GM18873 (cell line): ENCODE measurements at regions not wholly inside any gene's neighbourhood (a gene's known extent, or its start where the extent isn't known, plus 50 kb on each side); places are given as distances from the start of the nearest gene placed in this dataset.
"Not testable (repeated sequence)": the region's sequence is repeated elsewhere in the genome, so short reads cannot be mapped to it uniquely, and the experiment has no call there.

Experiments used
- ATAC-seq: cut with Tn5 transposase; IDR thresholded peaks from one replicate; pipeline ENCODE4 v1.9.1; 2021; ENCODE audit warnings: mild to moderate bottlenecking, moderate library complexity, moderate number of reproducible peaks; ENCODE audit not compliant: unreplicated experiment, low FRiP score

DNA sequence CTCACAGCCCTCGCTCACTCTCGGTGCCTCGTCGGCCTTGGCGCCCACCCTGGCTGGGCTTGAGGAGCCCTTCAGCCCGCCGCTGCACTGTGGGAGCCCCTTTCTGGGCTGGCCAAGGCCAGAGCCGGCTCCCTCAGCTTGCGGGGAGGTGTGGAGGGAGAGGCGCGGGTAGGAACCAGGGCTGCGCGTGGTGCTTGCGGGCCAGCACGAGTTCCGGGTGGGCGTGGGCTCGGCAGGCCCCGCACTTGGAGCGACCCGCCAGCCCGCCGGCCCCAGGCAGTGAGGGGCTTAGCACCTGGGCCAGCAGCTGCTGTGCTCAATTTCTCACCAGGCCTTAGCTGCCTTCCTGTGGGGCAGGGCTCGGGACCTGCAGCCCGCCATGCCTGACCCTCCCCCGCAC lies 202.4 kb upstream of the PRSS16 start:
- ATAC-seq: not testable (repeated sequence)

DNA sequence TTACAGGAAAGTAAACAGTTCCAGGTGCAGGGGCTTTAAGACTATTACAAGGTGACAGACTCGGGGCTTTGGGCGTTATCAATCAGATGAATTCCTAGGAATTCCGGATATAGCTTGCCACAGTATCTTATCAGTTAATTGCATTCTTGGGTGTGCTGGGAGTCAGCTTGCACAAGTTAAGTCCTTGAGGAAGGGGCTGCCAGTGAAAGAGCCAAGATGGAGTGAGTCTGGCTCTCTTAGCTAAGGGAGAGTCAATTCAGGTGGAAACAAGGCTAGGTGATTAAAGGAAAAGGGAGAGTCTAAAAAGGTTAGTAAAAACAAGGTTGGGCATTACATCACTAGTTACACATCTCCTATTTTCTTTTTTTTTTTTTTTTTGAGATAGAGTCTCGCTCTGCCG lies 199.8 kb upstream of the PRSS16 start:
- ATAC-seq: not testable (repeated sequence)

DNA sequence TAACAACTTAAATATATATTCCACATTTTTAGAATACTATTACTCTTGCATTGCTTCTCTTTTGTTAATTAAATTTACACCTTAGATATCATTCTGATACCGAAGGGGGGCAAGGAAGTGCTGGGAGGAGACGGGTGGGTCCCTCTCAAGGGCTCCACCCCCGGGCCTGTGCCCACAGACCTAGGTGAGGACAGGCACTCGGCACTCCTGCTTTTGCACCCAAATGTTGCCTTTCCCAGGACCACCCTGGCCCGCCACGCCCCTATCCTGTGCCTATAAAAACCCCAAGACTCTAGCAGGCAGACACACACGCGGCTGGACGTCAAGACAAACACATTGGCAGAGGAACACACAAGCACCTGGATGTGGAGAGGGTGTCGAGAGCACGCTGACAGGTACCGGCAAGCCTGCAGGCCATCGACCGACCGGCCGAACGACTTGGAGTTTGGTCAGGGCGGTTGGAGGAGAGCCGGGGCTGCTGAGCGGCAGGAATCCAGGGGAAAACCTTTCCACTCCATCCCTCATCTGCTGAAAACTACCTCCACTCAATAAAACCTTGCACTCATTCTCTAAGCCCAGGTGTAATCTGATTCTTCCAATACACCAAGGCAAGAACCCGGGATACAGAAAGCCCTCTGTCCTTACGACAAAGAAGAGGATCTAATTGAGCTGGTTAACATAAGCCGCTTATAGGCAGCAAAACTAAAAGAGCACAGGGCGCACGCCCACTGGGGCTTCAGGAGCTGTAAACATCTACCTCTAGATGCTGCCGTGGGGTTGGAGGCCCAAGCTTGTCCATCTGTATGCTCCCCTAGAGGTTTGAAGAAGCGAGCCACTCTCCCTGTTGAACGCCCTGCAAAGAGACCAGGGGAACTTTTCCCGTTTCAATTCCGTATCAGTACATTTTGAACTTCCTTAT lies 197.4 kb upstream of the PRSS16 start:
- no peak for ATAC-seq

DNA sequence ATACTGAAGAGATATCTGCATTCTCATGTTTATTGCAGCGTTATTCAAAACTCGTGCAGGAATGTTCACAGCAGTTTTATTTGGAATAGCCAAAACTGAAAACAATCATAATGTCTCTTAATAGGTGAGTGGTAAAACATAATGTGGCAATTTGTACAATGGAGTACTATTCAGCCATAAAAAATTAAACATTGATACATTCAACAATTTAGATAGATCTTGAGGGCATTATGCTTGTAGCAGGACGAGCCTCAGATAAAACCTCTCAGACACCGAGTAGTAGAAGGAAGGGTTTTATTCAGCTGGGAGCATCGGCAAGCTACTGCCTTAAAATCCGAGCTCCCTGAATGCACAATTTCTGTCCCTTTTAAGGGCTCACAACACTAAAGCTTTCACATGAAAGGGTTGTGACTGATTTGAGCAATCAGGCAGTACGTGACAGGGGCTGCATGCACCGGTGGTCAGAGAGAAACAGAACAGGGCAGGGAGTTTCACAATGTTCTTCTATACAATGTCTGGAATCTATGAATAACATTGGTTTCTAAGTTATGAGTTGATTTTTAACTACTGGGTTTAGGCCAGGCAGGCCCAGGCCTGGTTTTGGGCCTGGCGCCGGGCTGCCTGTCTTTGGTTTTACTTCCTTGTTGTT lies 195.3 kb upstream of the PRSS16 start:
- ATAC-seq: not testable (repeated sequence)

DNA sequence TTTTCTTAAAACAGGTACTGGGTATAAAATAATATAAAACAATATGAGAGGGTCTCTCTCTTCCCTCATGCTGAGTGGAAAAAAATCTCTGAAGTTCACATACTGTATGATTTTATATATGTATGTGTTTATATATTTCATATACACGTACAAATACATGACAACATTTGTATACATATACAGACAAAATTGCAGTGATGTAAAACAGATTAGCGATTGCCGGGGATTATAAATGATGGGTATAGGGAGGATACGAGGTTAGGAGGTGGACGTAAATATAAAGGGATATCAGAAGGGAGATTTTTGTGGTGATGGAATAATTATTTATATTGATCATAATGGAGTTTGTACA lies 194.8 kb upstream of the PRSS16 start:
- ATAC-seq: no peak

DNA sequence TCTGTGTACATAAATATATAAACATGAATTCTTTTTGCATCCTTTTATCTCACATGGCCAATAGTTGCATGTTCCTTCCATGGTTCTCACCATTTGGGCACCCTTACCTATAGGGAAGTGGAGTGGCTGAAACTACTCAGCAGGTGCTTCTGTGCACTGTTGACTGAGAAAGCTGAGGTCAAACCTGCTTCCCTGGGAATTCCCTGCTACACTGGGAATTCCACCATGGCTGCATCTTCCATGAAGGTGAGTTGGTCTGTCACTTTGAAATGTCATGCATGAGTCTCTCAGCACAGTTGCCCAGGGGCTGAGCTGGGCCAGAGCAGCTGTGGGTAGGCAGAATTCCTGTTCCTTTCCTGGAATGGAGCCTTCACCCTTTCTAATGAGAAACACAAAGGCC lies 193.8 kb upstream of the PRSS16 start:
- no peak for ATAC-seq

DNA sequence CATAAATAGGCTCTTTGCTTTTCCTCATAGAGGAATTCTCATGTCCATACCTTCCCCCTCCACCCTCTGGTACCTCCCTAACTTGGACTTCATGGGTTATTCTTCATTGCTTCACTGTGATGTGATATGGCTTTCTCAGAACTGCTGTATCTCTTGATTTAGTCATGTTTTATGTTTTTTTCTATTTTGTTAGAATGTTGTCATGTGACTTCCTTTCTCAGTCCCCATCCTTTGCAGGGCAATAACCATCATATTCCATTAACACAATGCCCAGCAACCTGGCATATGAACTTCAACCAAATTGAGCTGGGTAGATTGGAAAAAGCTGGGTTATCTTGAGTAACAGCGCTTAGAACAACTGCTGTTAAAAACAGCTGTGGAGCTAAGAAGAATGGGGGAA lies 190.9 kb upstream of the PRSS16 start:
- ATAC-seq: no peak

DNA sequence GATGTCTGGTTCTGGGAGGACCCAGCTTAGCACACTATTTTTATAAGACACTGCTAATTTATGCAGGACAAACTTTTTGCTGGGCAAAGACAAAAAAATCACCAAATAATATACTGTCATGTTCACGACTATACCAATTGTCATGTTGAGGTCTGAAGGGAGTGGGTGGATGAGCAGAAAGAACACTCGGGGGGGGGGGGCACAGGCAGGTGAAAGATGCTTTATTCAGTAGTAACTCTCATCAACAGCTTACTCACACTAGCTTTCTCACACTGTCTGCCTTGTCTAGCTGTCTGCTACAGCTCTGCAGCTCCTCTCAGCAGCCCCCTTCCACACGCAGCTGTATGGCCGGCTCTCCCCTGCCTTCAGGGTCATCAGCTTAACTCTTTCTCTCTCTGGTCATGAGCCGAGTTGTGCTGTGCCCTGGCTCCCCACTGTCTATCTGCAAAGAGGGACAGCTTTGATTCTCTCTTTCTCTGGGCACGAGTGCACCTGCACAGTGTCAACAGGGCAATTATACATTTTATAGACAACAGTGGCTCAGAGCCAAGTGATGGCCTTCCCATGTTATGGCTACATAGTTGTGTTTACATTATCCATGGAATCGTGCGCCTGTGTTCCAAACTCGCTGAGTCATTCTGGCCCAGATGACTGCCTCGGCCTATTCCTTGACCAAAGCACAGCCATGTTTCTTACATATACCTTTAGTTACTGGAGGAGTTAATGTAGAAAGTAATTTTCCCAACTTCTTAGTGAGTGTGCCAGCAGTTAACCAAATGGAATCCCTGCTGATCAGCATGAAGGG lies 187.7 kb upstream of the PRSS16 start:
- ATAC-seq: no peak

DNA sequence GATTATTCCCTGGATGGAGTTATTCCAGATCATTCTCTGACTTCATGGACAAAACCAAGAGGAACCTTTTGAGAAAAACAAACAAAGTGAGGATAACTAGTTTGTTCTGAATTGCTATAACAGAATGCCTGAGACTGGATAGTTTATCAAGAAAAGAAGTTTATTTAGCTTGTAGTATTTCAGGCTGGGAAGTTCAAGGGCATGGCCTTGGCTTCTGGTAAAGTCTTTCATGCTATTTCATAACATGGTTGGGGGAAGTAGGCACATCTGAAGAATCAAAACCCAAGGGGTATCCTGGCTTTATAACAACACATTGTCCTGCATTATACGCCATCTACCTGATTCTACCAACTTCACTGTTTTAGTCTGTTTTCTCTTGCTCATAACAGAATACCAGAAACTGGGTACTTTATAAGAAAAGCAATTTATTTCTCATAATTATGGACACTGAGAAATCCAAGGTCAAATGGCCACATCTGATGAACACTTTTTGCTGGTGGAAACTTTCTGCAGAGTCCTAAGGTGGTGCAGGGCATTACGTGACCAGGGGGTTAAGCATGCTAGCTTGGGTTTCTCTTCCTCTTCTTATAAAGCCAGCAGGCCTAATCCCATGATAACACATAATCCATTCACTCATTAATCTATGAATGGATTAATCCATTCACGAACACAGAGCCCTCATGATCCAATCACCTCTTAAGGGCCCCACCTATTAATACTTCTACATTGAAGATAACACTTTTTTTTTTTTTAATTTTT lies 186.1 kb upstream of the PRSS16 start:
- ATAC-seq: no peak

DNA sequence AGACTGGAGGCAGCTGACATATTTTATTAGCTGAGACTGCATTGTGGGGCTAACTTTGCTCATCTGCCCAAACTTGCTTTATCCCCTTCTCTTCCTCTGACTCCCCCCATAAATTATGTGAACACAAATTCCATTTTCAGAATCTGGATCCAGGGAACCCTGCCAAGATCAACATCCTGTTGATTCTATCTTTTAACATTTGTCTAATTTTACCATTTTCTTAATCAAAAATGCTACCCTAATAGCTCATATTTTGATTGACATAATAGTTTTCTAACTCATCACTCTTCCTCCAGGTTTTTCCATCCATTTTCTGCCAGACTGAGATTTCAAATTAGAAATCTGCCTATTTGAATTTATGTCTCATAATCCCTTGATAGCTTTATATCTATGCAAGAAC lies 184.7 kb upstream of the PRSS16 start:
- ATAC-seq: no peak

DNA sequence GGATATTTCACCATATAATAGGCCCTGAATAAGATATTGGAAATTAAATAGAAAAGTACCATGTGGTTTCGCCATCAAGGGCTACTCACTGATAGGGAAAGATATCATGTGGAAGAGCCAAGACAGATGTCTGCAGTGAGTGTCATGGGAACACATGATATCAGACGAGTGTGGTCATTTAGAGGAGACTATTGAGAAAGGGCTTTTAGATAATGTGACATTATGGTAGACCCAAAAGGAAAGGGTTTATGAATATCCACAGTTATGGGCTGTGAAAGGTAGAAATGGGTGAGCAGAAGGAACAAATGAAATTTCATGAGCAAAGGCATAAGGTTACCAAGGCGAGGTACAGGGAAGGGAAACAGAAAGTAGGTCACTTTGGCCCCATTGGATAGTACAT lies 182.3 kb upstream of the PRSS16 start:
- ATAC-seq: no peak

DNA sequence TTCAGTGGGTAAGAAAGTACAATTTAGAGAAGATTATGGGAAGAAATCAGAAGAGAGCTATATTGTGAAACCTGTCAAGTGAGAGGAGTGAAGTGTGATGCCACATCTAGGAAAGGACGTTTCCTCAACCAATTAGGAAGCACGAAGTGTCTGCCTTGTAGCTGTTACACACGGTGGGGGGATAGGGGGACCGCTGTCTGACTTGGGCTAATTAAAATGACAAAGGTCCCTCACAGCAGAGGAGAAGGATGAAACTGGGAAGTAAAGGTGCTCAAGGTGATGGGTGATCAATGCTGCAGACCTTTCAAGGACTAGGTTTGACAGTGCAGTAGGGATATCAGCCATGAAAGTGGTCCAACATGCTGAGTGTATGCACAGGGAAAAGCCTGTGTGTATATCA lies 181.1 kb upstream of the PRSS16 start:
- ATAC-seq: no peak

DNA sequence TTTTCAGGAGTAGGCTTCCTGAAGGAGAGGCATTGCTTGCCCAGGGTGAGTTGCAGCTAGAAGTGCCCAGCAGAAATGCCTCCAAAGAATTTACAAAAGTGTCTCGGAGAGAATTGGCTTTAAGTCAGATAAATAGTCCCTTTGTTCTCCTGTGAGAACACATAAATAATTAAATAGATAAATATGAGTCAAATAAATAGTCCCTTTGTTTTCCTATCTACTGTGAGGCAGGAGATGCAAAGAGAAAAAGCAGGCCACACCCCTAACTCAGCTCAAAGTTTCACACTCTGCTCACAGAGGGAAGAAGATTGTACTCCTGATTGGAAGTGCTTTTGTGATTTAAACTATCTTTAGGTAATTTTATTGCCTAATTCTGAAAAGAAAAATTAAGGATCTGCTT lies 180.7 kb upstream of the PRSS16 start:
- ATAC-seq: no peak

DNA sequence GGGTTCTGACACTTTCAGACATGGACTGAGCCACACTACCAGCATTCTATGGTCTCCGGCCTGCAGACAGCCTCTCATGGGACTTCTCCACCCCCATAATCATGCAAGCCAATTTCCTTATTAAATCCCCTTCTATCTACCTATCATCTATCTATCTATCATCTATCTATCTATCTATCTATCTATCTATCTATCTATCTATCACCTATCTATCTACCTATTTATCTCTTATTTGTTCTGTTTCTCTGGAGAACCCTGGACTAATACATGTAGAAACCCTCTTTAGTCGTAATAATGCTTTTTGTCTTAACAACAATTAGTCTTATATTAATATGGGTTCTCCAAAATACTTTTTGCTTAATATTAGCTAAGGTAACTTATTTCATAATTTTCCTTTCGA lies 174.1 kb upstream of the PRSS16 start:
- no peak for ATAC-seq

DNA sequence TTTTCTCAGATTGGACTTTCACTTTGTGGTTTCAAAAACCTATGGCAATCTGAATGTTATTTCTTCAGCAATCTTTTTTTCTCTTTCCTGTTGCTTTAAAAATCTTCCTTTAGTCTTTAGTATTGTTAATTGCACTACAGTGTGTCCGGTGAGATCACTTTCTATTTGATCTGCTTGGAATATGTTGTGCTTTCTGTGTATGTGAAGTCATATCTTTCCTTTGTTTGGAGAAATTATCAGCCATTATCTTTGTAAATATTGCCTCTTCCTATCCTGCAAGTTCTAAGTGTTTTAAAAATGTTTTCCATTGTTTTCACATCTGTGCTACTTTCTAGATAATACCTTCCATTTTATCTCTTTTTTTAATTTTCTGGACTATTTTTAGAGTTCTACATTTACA lies 171.4 kb upstream of the PRSS16 start:
- no peak for ATAC-seq

DNA sequence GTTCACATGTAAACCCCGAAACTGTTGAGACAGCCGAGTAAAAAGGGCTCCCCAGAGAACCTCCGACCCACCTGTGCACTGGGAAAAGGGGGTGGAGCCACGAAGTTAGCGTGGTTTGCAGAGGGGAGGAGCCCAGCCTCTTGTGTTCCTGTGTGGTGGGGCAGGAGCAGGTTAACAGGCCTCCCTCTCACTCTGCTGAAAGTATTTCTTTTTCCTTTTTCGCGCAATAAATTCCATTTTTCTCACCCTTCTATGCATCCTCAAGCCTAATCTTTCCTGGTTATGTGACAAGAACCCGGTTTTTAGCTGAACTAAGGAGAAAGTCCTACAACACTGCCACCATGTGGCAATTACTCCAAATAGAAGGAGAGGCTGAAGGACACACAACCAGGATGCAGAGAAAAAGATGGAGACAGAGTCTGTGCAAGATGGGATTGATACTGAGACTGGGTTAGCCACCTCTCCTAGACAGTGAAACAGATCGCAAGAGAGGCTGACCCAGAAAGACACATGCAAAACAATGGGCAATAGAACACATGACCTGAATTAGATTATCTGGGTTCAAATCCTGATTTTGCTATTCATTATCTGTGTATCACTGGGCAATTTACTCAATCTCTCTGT lies 168.7 kb upstream of the PRSS16 start:
- peak; percentile 53 for ATAC-seq

DNA sequence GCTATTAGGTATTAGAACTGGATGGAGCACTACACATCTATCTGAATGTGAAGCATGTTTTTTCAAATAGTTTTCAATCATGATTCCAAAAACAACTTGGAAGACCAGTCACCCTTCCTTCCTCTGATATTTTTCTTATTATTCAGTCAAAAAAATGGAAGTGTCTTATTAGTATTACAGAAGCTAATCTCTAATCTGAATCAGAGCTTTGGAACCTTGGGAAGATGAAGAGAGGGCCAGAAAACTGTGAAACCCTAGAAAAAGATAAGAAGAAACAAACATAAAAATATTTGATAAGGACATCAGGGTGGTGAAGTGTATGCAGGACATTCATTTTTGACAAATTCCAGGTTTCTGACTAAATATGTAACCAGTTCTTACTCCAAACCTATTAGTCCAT lies 166.3 kb upstream of the PRSS16 start:
- no peak for ATAC-seq

DNA sequence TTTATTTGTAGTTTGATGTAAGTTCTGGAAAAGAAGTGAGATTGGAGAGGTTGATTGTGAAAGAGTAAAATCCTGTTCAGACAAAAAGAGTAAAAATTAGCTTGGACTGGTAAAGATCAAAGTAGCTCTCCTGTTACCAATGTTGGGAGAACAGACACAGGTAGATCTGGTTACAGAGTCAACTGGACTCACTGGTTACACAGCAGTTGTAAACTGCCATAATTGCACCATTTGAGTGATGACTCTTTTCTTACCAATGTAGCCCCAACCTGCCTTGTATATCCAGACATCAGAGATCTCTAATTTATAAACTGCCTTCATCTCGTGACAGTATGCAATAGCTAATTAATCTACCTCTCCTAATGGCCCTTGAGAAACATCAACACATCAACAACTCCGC lies 165.6 kb upstream of the PRSS16 start:
- ATAC-seq: no peak

DNA sequence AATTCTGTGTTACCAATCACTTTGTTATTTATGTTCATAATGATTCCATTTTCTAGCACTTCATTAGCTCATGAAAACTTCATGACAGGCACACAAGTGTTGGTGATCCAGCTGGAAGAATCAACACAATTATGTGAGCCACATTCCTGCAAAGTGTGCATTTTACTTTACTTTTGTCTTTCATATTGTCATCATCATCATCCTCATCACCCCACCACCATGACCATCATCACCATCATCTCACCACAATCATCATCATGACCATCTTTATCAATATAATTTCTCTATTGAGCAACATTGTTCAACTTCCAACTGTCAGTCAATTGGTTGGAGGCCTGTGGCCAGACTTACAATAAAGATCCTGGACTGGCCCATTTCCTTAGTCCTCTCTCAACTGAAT lies 159.4 kb upstream of the PRSS16 start:
- no peak for ATAC-seq

DNA sequence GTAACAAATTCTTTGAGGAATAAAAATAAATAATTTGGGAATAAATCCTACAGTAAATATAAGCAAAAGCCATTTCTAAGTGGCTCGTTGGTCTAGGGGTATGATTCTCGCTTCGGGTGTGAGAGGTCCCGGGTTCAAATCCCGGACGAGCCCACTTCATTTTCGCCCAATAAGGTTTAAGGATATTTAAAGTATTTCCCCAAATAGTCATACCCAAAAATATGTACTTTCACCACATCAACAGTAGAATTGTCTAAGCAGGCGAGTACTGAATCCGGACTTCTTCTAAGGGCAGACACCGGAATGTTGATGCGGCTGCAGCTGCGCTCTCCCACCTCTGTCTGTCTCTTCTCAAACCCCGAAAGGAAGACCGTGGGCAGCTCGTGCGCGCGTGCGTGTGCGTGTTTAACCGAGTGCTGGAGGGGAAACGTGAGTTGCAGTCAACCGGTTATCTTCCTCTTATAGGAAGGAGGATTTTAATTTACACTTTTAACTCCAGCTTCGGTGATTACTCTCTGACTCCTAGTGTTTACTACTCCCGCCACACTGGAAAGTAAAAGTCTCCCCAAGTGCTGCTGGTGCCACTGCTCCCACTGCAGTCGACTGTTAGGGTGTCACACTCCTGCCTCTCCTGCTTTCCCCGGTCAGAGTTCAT lies 155.7 kb upstream of the PRSS16 start:
- no peak for ATAC-seq
